A673 (cell line): ENCODE measurements at regions not wholly inside any gene's neighbourhood (a gene's known extent, or its start where the extent isn't known, plus 50 kb on each side); places are given as distances from the start of the nearest gene placed in this dataset.
A peak's percentile ranks its signal among the peaks of the same experiment; 100 is the strongest.

Experiments used
- BruUV-seq: library from RNA; stranded (reverse); fragments of 400-500 nt; replicated peaks from 2 replicates; lab custom pipeline; 2021; lab: Mats Ljungman, UMichigan
- CTCF ChIA-PET: fragments of 300-600 bp; sonication (Branson Sonifier 250); formaldehyde crosslinking; loops from one replicate; lab custom pipeline; 2022; ENCODE audit warnings: antibody characterized with exemption; lab: Charles Lee
- POLR2A ChIA-PET: fragments of 300-600 bp; sonication (Branson Sonifier 250); formaldehyde crosslinking; loops from one replicate; lab custom pipeline; 2022; ENCODE audit warnings: antibody characterized with exemption; ENCODE audit not compliant: low non-redundant PET; lab: Charles Lee
- DNase-seq: peaks from one replicate; pipeline ENCODE4 v3.0.0-alpha.2; 2015; ENCODE audit warnings: low spot score
- H3K27ac ChIP-seq: fragments of 200-600 bp; sonication (generic); 2 replicates; pipeline ENCODE4 v1.5.1; 2016; ENCODE audit warnings: mixed run types, low read depth, mild to moderate bottlenecking, mixed read lengths, antibody characterized with exemption, low read length; ENCODE audit not compliant: poor library complexity, severe bottlenecking
- H3K27me3 ChIP-seq: fragments of 200-600 bp; sonication (generic); replicated peaks from 2 replicates; pipeline ENCODE4 v1.6.1; 2017; ENCODE audit warnings: mixed run types, low read depth, mild to moderate bottlenecking, mixed read lengths, antibody characterized with exemption, low read length; ENCODE audit not compliant: insufficient read depth, poor library complexity
- H3K36me3 ChIP-seq: fragments of 200-600 bp; sonication (generic); 2 replicates; pipeline ENCODE4 v1.6.1; 2016; ENCODE audit warnings: mixed run types, mild to moderate bottlenecking, mixed read lengths, antibody characterized with exemption, low read length; ENCODE audit not compliant: insufficient read depth, poor library complexity, severe bottlenecking
- H3K4me1 ChIP-seq: fragments of 200-600 bp; sonication (generic); 2 replicates; pipeline ENCODE4 v1.6.1; 2017; ENCODE audit warnings: mixed run types, mild to moderate bottlenecking, mixed read lengths, antibody characterized with exemption, low read length; ENCODE audit not compliant: insufficient read depth, poor library complexity, severe bottlenecking
- H3K4me3 ChIP-seq: fragments of 200-600 bp; sonication (generic); 2 replicates; pipeline ENCODE4 v1.5.1; 2016; ENCODE audit warnings: low read depth, mixed run types, mild to moderate bottlenecking, mixed read lengths, low read length; ENCODE audit not compliant: poor library complexity, severe bottlenecking
- H3K9me3 ChIP-seq: fragments of 200-600 bp; sonication (generic); 2 replicates; pipeline ENCODE4 v1.6.1; 2016; ENCODE audit warnings: mixed run types, low read depth, mild to moderate bottlenecking, mixed read lengths, antibody characterized with exemption, low read length; ENCODE audit not compliant: poor library complexity, severe bottlenecking
- CTCF ChIP-seq: fragments of 300-800, 200-600 bp; sonication (generic); conservative IDR thresholded peaks from 2 replicates; pipeline ENCODE4 v1.5.1; 2017; ENCODE audit warnings: low read depth, mild to moderate bottlenecking, antibody characterized with exemption, low read length, moderate library complexity, mixed read lengths
- EZH2 ChIP-seq: fragments of 200-600 bp; sonication (generic); IDR thresholded peaks from 2 replicates; pipeline ENCODE4 v1.6.1; 2017; ENCODE audit warnings: borderline replicate concordance, low read depth, mild to moderate bottlenecking, mixed read lengths, antibody characterized with exemption, low read length; ENCODE audit not compliant: poor library complexity, severe bottlenecking
- intact Hi-C: fragments of 100-400 bp; cut with micrococcal nuclease; formaldehyde crosslinking; loops from one replicate; pipeline ENCODE4 v1.10.0; 2022; ENCODE audit not compliant: unreplicated experiment

GRCh38 chr5:5077236-5077635, 62.9 kb upstream of the ADAMTS16 start:
- no peak for DNase-seq
- no peak for TF ChIP-seq EZH2
- TF ChIP-seq CTCF, result no peak
- ChIA-PET POLR2A (no interaction called here), CTCF (no interaction called here)
- Histone ChIP-seq H3K9me3 (no peaks in the 10 kb centered on the region), H3K27me3 (peaks cover 82% of the 10 kb centered on the region), H3K4me3 (no peak overlapping the region), H3K4me1 (no peaks in the 10 kb centered on the region), H3K36me3 (no peaks in the 10 kb centered on the region), H3K27ac (no peak overlapping the region)
- no TSS peak for BruUV-seq
- intact Hi-C loops, result no loop called here

GRCh38 chr5:5078009-5078897, 61.9 kb upstream of the ADAMTS16 start:
- CTCF ChIA-PET, result no interaction called here

GRCh38 chr5:5079876-5080275, 60.3 kb upstream of the ADAMTS16 start:
- H3K27ac ChIP-seq, result no peak overlapping the region
- ChIA-PET CTCF (interaction anchor here (0.6 to 0.7 kb wide), 2 partner anchors 200 to 339 kb away, joined by 5 to 11 read pairs; no protein-coding TSS in a partner anchor), POLR2A (no interaction called here)
- no peaks in the 10 kb centered on the region for H3K36me3 ChIP-seq
- H3K27me3 ChIP-seq, result peaks cover 80% of the 10 kb centered on the region
- no peaks in the 10 kb centered on the region for H3K4me1 ChIP-seq
- intact Hi-C loops, result no loop called here
- H3K4me3 ChIP-seq, result no peak overlapping the region
- no TSS peak for BruUV-seq
- no peaks in the 10 kb centered on the region for H3K9me3 ChIP-seq
- TF ChIP-seq CTCF (no peak), EZH2 (no peak)
- DNase-seq, result no peak

More at GRCh38 chr5:5078009-5078897, 61.9 kb upstream of the ADAMTS16 start:
- peak; percentile 11 for DNase-seq
- H3K9me3 ChIP-seq, result no peaks in the 10 kb centered on the region
- POLR2A ChIA-PET, result no interaction called here
- no peak for TF ChIP-seq CTCF
- no peak for TF ChIP-seq EZH2
- no TSS peak for BruUV-seq
- H3K36me3 ChIP-seq, result no peaks in the 10 kb centered on the region
- H3K4me1 ChIP-seq, result no peaks in the 10 kb centered on the region
- no peak overlapping the region for H3K27ac ChIP-seq
- H3K27me3 ChIP-seq, result peaks cover 77% of the 10 kb centered on the region
- no peak overlapping the region for H3K4me3 ChIP-seq
- intact Hi-C loops, result no loop called here
